HCT116 (cell line): ENCODE measurements at regions not wholly inside any gene's neighbourhood (a gene's known extent, or its start where the extent isn't known, plus 50 kb on each side); places are given as distances from the start of the nearest gene placed in this dataset.

Experiments
- ATAC-seq: fragments of 200-7000 bp; cut with Tn5 transposase; 2 replicates; pipeline ENCODE4 v1.9.1; 2020; ENCODE audit warnings: mild to moderate bottlenecking, moderate library complexity
- BruUV-seq: library from RNA; stranded (reverse); fragments of 400-500 nt; replicated peaks from 2 replicates; lab custom pipeline; 2021; lab: Mats Ljungman, UMichigan
- CTCF ChIA-PET: fragments of 300-600 bp; sonication (Branson Sonifier 250); formaldehyde crosslinking; loops from one replicate; lab custom pipeline; 2021; ENCODE audit warnings: antibody characterized with exemption; lab: Charles Lee
- POLR2A ChIA-PET: fragments of 300-600, 350-600 bp; sonication (Branson Sonifier 250); formaldehyde crosslinking; loops from one replicate; lab custom pipeline; 2021; ENCODE audit warnings: antibody characterized with exemption; lab: Charles Lee
- RAD21 ChIA-PET, 2 experiments: fragments of 300-600 bp; sonication (Branson Sonifier 250); formaldehyde crosslinking; loops; one replicate each; lab custom pipeline; 2023; ENCODE audit warnings: low total read pairs in 2 of 2; ENCODE audit not compliant: uncharacterized antibody in 2 of 2, unreplicated experiment in 2 of 2, low non-redundant PET in 1 of 2; lab: Charles Lee
- DNase-seq: peaks from one replicate; pipeline ENCODE4 v3.0.0-alpha.2; 2010; ENCODE audit warnings: low read depth, low spot score
- H2AFZ ChIP-seq: fragments of 200-600 bp; shearing (Covaris generic), sonication (generic); 2 replicates; pipeline ENCODE4 v1.6.1; 2017; ENCODE audit warnings: low read depth, mixed run types, mixed read lengths, antibody characterized with exemption, low read length; ENCODE audit not compliant: poor library complexity, severe bottlenecking
- H3K27ac ChIP-seq: 2 replicates; pipeline ENCODE4 v1.5.1; 2012; ENCODE audit warnings: low read depth, low read length
- H3K27me3 ChIP-seq: fragments of 200-600 bp; sonication (generic); 2 replicates; pipeline ENCODE4 v1.6.1; 2016; ENCODE audit warnings: mixed run types, low read length, mixed read lengths; ENCODE audit not compliant: insufficient read depth
- H3K36me3 ChIP-seq, 2 experiments: fragments of 200-500 bp in 1 of 2; fragments of 200-600 bp in 1 of 2; sonication (Bioruptor generic) in 1 of 2; sonication (generic) in 1 of 2; 2 replicates each; pipeline versions ENCODE4 v1.5.1 to v1.6.1; 2014 to 2016; ENCODE audit warnings: low read length in 2 of 2, inconsistent platforms in 1 of 2, mixed read lengths in 1 of 2, mixed run types in 1 of 2; ENCODE audit not compliant: insufficient read depth in 2 of 2, control insufficient read depth in 1 of 2
- H3K4me1 ChIP-seq, 2 experiments: fragments of 200-600 bp in 1 of 2; sonication (generic) in 1 of 2; 2 replicates each; pipeline versions ENCODE4 v1.5.1 to v1.6.1; 2012 to 2017; ENCODE audit warnings: low read length in 2 of 2, inconsistent platforms in 1 of 2, mild to moderate bottlenecking in 1 of 2, mixed read lengths in 1 of 2, mixed run types in 1 of 2, moderate library complexity in 1 of 2; ENCODE audit not compliant: insufficient read depth in 2 of 2, control insufficient read depth in 1 of 2
- H3K4me2 ChIP-seq: fragments of 200-600 bp; sonication (generic); 2 replicates; pipeline ENCODE4 v1.6.1; 2017; ENCODE audit warnings: mixed run types, low read length, mixed read lengths
- H3K4me3 ChIP-seq, 2 experiments: fragments of 200-600 bp in 1 of 2; sonication (generic) in 1 of 2; replicated peaks in 1 of 2; 2 replicates each; pipeline ENCODE4 v1.5.1; 2011 to 2016; ENCODE audit warnings: low read length in 2 of 2, control low read depth in 1 of 2, low read depth in 1 of 2, mild to moderate bottlenecking in 1 of 2, mixed read lengths in 1 of 2, mixed run types in 1 of 2
- H3K79me2 ChIP-seq: fragments of 200-600 bp; sonication (generic); 2 replicates; pipeline ENCODE4 v1.6.1; 2017; ENCODE audit warnings: mild to moderate bottlenecking, mixed run types, low read length, moderate library complexity, mixed read lengths; ENCODE audit not compliant: insufficient read depth
- H3K9ac ChIP-seq: fragments of 200-600 bp; sonication (generic); 2 replicates; pipeline ENCODE4 v1.6.1; 2016; ENCODE audit warnings: low read length, mixed read lengths
- H3K9me2 ChIP-seq: fragments of 200-600 bp; sonication (generic), shearing (Covaris generic); 2 replicates; pipeline ENCODE4 v1.6.1; 2017; ENCODE audit warnings: mixed run types, mild to moderate bottlenecking, moderate library complexity; ENCODE audit not compliant: insufficient read depth
- H3K9me3 ChIP-seq, 2 experiments: fragments of 200-500 bp in 1 of 2; fragments of 200-600 bp in 1 of 2; sonication (Bioruptor generic) in 1 of 2; sonication (generic) in 1 of 2; 2 replicates each; pipeline ENCODE4 v1.6.1; 2014 to 2017; ENCODE audit warnings: low read length in 2 of 2, mixed read lengths in 2 of 2, inconsistent platforms in 1 of 2, low read depth in 1 of 2, mild to moderate bottlenecking in 1 of 2, mixed run types in 1 of 2, moderate library complexity in 1 of 2; ENCODE audit not compliant: control insufficient read depth in 1 of 2, insufficient read depth in 1 of 2
- H4K20me1 ChIP-seq: fragments of 200-600 bp; sonication (generic), shearing (Covaris generic); 2 replicates; pipeline ENCODE4 v1.6.1; 2017; ENCODE audit warnings: mixed run types, mild to moderate bottlenecking, moderate library complexity; ENCODE audit not compliant: insufficient read depth
- CBX3 ChIP-seq: IDR thresholded peaks from 2 replicates; pipeline ENCODE4 v1.6.1; 2012; ENCODE audit warnings: low read depth
- CEBPB ChIP-seq: IDR thresholded peaks from 2 replicates; pipeline ENCODE4 v1.6.1; 2012; ENCODE audit warnings: low read depth
- POLR2A ChIP-seq: IDR thresholded peaks from 2 replicates; pipeline ENCODE4 v1.7.0; 2011; ENCODE audit warnings: borderline replicate concordance; ENCODE audit not compliant: insufficient read depth, insufficient read length; ENCODE audit errors: extremely low read depth
- SP1 ChIP-seq: IDR thresholded peaks from 2 replicates; pipeline ENCODE4 v1.6.1; 2012; ENCODE audit warnings: low read depth
- TCF7L2 ChIP-seq: IDR thresholded peaks from 2 replicates; pipeline ENCODE4 v1.7.0; 2011; ENCODE audit warnings: borderline replicate concordance, inconsistent platforms; ENCODE audit not compliant: insufficient read depth, insufficient read length; ENCODE audit errors: extremely low read depth
- intact Hi-C: fragments of 100-400 bp; cut with micrococcal nuclease; formaldehyde crosslinking; loops from 2 replicates; pipeline ENCODE4 v1.10.0; 2022
- TF ChIP-seq, protein P1 (sequence below): IDR thresholded peaks from 2 replicates; pipeline ENCODE4 v1.6.1; 2011; ENCODE audit warnings: mild to moderate bottlenecking, low read length, moderate library complexity; ENCODE audit not compliant: insufficient replicate concordance; ENCODE audit errors: extremely low read depth

DNA sequence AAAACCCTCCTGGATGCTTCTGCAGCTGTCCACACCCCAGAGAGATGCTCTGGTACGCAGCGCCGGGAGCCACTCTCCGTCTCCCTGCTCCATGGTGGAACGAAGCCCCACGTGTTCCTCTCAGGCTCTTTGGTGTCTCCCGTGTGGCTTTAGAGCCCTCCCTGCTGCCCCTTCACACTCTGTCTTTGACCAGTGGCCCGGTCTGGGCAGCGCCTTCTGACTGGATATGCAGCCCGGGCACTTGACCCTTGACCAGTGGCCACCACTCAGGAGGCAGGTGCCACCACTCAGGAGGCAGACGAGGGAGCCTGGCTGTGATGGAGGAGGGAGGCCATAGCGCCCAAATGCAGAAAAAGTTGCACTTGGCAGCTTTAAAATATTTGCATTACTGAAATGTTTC, 214.5 kb upstream of the SALL3 start:
- no peak for ATAC-seq
- no peaks in the 10 kb centered on the region for H4K20me1 ChIP-seq
- no peak overlapping the region for H3K4me3 ChIP-seq
- H3K36me3 ChIP-seq = no peaks in the 10 kb centered on the region
- POLR2A ChIA-PET = no interaction called here
- H3K27ac ChIP-seq = no peak overlapping the region
- CTCF ChIA-PET = no interaction called here
- RAD21 ChIA-PET = no interaction called here
- TF ChIP-seq CEBPB (no peak), POLR2A (no peak), CBX3 (no peak)
- DNase-seq = no peak
- no peaks in the 10 kb centered on the region for H3K4me1 ChIP-seq
- intact Hi-C loops = no loop called here
- H3K9me3 ChIP-seq = no peaks in the 10 kb centered on the region
- no peaks in the 10 kb centered on the region for H3K27me3 ChIP-seq
- H2AFZ ChIP-seq = no peak overlapping the region
- H3K79me2 ChIP-seq = no peaks in the 10 kb centered on the region
- no peak overlapping the region for H3K9ac ChIP-seq
- H3K9me2 ChIP-seq = no peaks in the 10 kb centered on the region
- H3K4me2 ChIP-seq = no peak overlapping the region
- BruUV-seq = no TSS peak

DNA sequence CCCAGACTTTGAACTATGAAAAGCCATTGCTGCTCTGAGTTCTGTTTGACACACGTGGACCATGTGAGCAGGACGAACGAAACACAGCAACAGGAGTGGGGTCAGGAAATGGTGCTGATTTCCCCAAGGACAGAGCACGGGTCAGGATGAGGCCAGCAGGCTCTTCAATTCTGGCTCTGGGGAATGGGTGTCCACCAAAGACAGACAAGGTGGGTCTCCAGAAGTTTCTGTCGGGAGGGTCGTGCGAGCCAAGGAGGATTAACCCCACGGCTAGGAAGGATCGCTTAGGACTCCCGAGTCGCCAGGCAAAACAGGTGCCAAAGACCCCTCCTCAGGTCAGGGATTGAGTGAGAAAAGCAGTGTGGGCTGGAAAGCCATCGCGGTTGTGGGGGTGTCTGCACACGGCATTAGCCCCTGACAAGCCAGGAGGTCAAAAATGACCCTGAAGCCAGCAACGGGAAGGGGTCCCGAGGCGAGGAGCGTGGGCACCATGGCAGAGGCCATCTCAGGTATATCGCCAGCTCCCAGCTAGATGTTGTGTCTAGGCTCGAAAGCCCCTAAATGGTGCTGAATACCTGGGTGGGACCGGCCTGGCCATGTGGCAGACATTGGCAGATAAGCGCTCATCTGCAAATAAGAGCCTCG, 213.9 kb upstream of the SALL3 start:
- ChIA-PET POLR2A (no interaction called here), RAD21 (no interaction called here), CTCF (no interaction called here)
- H3K9me3 ChIP-seq = no peaks in the 10 kb centered on the region
- no peak overlapping the region for H2AFZ ChIP-seq
- ATAC-seq (no peak), DNase-seq (no peak)
- no peaks in the 10 kb centered on the region for H3K36me3 ChIP-seq
- TF ChIP-seq CBX3 (no peak), SP1 (no peak), TCF7L2 (no peak)
- TF ChIP-seq, protein P1, sequence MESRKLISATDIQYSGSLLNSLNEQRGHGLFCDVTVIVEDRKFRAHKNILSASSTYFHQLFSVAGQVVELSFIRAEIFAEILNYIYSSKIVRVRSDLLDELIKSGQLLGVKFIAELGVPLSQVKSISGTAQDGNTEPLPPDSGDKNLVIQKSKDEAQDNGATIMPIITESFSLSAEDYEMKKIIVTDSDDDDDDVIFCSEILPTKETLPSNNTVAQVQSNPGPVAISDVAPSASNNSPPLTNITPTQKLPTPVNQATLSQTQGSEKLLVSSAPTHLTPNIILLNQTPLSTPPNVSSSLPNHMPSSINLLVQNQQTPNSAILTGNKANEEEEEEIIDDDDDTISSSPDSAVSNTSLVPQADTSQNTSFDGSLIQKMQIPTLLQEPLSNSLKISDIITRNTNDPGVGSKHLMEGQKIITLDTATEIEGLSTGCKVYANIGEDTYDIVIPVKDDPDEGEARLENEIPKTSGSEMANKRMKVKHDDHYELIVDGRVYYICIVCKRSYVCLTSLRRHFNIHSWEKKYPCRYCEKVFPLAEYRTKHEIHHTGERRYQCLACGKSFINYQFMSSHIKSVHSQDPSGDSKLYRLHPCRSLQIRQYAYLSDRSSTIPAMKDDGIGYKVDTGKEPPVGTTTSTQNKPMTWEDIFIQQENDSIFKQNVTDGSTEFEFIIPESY = no peak
- no peak overlapping the region for H3K27ac ChIP-seq
- no peaks in the 10 kb centered on the region for H3K27me3 ChIP-seq
- H3K4me2 ChIP-seq = no peak overlapping the region
- no peak overlapping the region for H3K4me3 ChIP-seq
- BruUV-seq = no TSS peak
- H3K9me2 ChIP-seq = no peaks in the 10 kb centered on the region
- H4K20me1 ChIP-seq = no peaks in the 10 kb centered on the region
- H3K4me1 ChIP-seq = no peaks in the 10 kb centered on the region
- intact Hi-C loops = no loop called here
- H3K9ac ChIP-seq = no peak overlapping the region
- no peaks in the 10 kb centered on the region for H3K79me2 ChIP-seq
